Esophagus muscularis mucosa (tissue), 4 donors: ENCODE measurements at regions not wholly inside any gene's neighbourhood (a gene's known extent, or its start where the extent isn't known, plus 50 kb on each side); places are given as distances from the start of the nearest gene placed in this dataset.
A peak's percentile ranks its signal among the peaks of the same experiment; 100 is the strongest.

Experiments used
- DNase-seq: peaks from one replicate; pipeline ENCODE4 v3.0.0-alpha.2; 2017; ENCODE audit errors: extremely low spot score
- H3K27ac ChIP-seq, 4 donors: fragments of 200-600 bp; sonication (generic); replicated peaks in 1 of 4; 1 replicate in 3 of 4; 2 replicates in 1 of 4; pipeline ENCODE4 v1.5.1; 2016 to 2019; ENCODE audit warnings: mild to moderate bottlenecking in 1 of 4
- H3K27me3 ChIP-seq, 4 donors: fragments of 200-600 bp; sonication (generic); one replicate each; pipeline versions ENCODE4 v1.5.1 to v1.6.0; 2016 to 2019
- H3K36me3 ChIP-seq, 4 donors: fragments of 200-600 bp; sonication (generic); one replicate each; pipeline ENCODE4 v1.5.1; 2016 to 2019
- H3K4me1 ChIP-seq, 4 donors: fragments of 200-600 bp; sonication (generic); one replicate each; pipeline ENCODE4 v1.5.1; 2016 to 2019
- H3K4me3 ChIP-seq, 4 donors: fragments of 200-600 bp; sonication (generic); 1 replicate in 2 of 4; 2 replicates in 2 of 4; pipeline ENCODE4 v1.5.1; 2016 to 2019; ENCODE audit warnings: mild to moderate bottlenecking in 4 of 4, moderate library complexity in 1 of 4
- H3K9me3 ChIP-seq, 4 donors: fragments of 200-600 bp; sonication (generic); 1 replicate in 3 of 4; 2 replicates in 1 of 4; pipeline ENCODE4 v1.5.1; 2016 to 2019
- CTCF ChIP-seq, 3 experiments: fragments of 200-600 bp in 2 of 3; fragments of 450-650 bp in 1 of 3; sonication (generic) in 2 of 3; IDR thresholded peaks; one replicate each; pipeline ENCODE4 v1.5.1; 2017 to 2019; ENCODE audit warnings: antibody characterized with exemption in 3 of 3, mild to moderate bottlenecking in 2 of 3, moderate library complexity in 1 of 3
- EP300 ChIP-seq: sonication (generic); formaldehyde crosslinking; IDR thresholded peaks from one replicate; pipeline ENCODE4 v1.6.1; 2017; ENCODE audit warnings: antibody characterized with exemption
- POLR2A ChIP-seq: fragments of 450-650 bp; IDR thresholded peaks from one replicate; pipeline ENCODE4 v1.6.1; 2017; ENCODE audit warnings: antibody characterized with exemption, moderate library complexity, mild to moderate bottlenecking, low read depth
- POLR2AphosphoS5 ChIP-seq, 2 donors: sonication (generic); formaldehyde crosslinking; IDR thresholded peaks; one replicate each; pipeline ENCODE4 v1.6.1; 2017; ENCODE audit warnings: antibody characterized with exemption in 2 of 2
- WGBS: methylation state at CpG from one replicate; pipeline ENCODE4 v1.1.5; 2018; 5-methylcytosine and 5-hydroxymethylcytosine counted together
- intact Hi-C: fragments of 100-400 bp; cut with DNase I; formaldehyde crosslinking; loops from one replicate; pipeline ENCODE4 v1.15.1; 2023

GRCh38 chr2:177329064-177329463 is 63.5 kb upstream of the AGPS start:
- WGBS = 84% methylated on average over 4 of the region's 4 CpGs
- H3K9me3 ChIP-seq = no peaks in the 10 kb centered on the region
- H3K27ac ChIP-seq = no peak overlapping the region
- H3K4me3 ChIP-seq = no peak overlapping the region
- no peaks in the 10 kb centered on the region for H3K27me3 ChIP-seq
- no peak for DNase-seq
- intact Hi-C loops = no loop called here
- H3K4me1 ChIP-seq = peaks cover 0 to 17% (median 14%) of the 10 kb centered on the region in 4 donors
- H3K36me3 ChIP-seq = no peaks in the 10 kb centered on the region
- no peak for TF ChIP-seq POLR2AphosphoS5 (IDR thresholded peaks at IDR 0.05)
- TF ChIP-seq POLR2A = no peak
- no peak for TF ChIP-seq EP300
- TF ChIP-seq CTCF (IDR thresholded peaks at IDR 0.05) = no peak

- H3K36me3 ChIP-seq = no peaks in the 10 kb centered on the region
- peak overlapping the region in 1 of 4 donors; percentile 12 for H3K4me3 ChIP-seq
- no peak overlapping the region for H3K27ac ChIP-seq
- TF ChIP-seq POLR2A (no peak), POLR2AphosphoS5 (IDR thresholded peaks at IDR 0.05) (no peak), CTCF (IDR thresholded peaks at IDR 0.05) (no peak), EP300 (no peak)
- no peaks in the 10 kb centered on the region for H3K9me3 ChIP-seq
- no peaks in the 10 kb centered on the region for H3K27me3 ChIP-seq
- no peak for DNase-seq
- intact Hi-C loops = loop anchor here (5.0 to 10.0 kb wide), 3 partner anchors 34 to 423 kb away; no protein-coding TSS in a partner anchor
- 82% methylated on average over 7 of the region's 7 CpGs for WGBS
- peaks cover 0 to 17% (median 14%) of the 10 kb centered on the region in 4 donors for H3K4me1 ChIP-seq
Observed at GRCh38 chr2:177331466-177331997, 61.0 kb upstream of the AGPS start.

- peak overlapping the region; percentile 8 to 58 (median 46) for H3K27ac ChIP-seq
- H3K4me3 ChIP-seq = peak overlapping the region; percentile 3 to 27 (median 16)
- peaks cover 0 to 17% (median 14%) of the 10 kb centered on the region in 4 donors for H3K4me1 ChIP-seq
- DNase-seq = no peak
- TF ChIP-seq POLR2AphosphoS5 (IDR thresholded peaks at IDR 0.05) (peak in 1 of 2 donors; percentile 52), CTCF (IDR thresholded peaks at IDR 0.05) (peak; percentile 65 to 72 (median 66)), POLR2A (no peak), EP300 (no peak)
- H3K27me3 ChIP-seq = no peaks in the 10 kb centered on the region
- WGBS = 20% methylated on average over 9 of the region's 9 CpGs
- no peaks in the 10 kb centered on the region for H3K9me3 ChIP-seq
- peaks cover 0 to 5% (median 0%) of the 10 kb centered on the region in 4 donors for H3K36me3 ChIP-seq
- intact Hi-C loops = loop anchor here (2.0 to 10.0 kb wide), 5 partner anchors 35 to 422 kb away; partner anchors contain the start of gene NFE2L2
Observed at GRCh38 chr2:177332026-177332991, 60.3 kb upstream of the AGPS start.

GRCh38 chr2:177332992-177333388 is 59.6 kb upstream of the AGPS start:
- Histone ChIP-seq H3K36me3 (peaks cover 0 to 9% (median 0%) of the 10 kb centered on the region in 4 donors), H3K4me3 (no peak overlapping the region), H3K27me3 (no peaks in the 10 kb centered on the region), H3K9me3 (no peaks in the 10 kb centered on the region), H3K4me1 (peaks cover 0 to 17% (median 14%) of the 10 kb centered on the region in 4 donors), H3K27ac (peak overlapping the region; percentile 8 to 58 (median 46))
- 55% methylated on average over 5 of the region's 5 CpGs for WGBS
- intact Hi-C loops = loop anchor here (2.0 to 10.0 kb wide), 5 partner anchors 36 to 422 kb away; partner anchors contain the start of gene NFE2L2
- no peak for TF ChIP-seq POLR2A
- TF ChIP-seq CTCF (IDR thresholded peaks at IDR 0.05) = no peak
- no peak for TF ChIP-seq POLR2AphosphoS5 (IDR thresholded peaks at IDR 0.05)
- no peak for TF ChIP-seq EP300
- DNase-seq = no peak
